Astrocyte (in vitro differentiated cells and primary cell): ENCODE measurements at regions not wholly inside any gene's neighbourhood (a gene's known extent, or its start where the extent isn't known, plus 50 kb on each side); places are given as distances from the start of the nearest gene placed in this dataset.

ENCODE experiments used
- DNase-seq: peaks from one replicate; pipeline ENCODE4 v3.0.0-alpha.2; 2010; ENCODE audit warnings: low read depth
- FAIRE-seq: peaks from 2 replicates; lab custom pipeline; 2011; peaks lifted over from hg19 to GRCh38; lab: Jason Lieb, UNC
- H2AFZ ChIP-seq: 2 replicates; pipeline ENCODE4 v1.6.0; 2012; ENCODE audit warnings: low read depth, low read length, inconsistent platforms
- H3K27ac ChIP-seq: 2 replicates; pipeline ENCODE4 v1.5.1; 2011; ENCODE audit warnings: low read depth, low read length, inconsistent platforms
- H3K27me3 ChIP-seq: 2 replicates; pipeline ENCODE4 v1.6.0; 2011; ENCODE audit warnings: low read length, inconsistent platforms; ENCODE audit not compliant: insufficient read depth
- H3K36me3 ChIP-seq: 2 replicates; pipeline ENCODE4 v1.5.1; 2011; ENCODE audit warnings: low read length, inconsistent platforms; ENCODE audit not compliant: insufficient read depth
- H3K4me1 ChIP-seq: 2 replicates; pipeline ENCODE4 v1.5.1; 2011; ENCODE audit warnings: low read length, inconsistent platforms; ENCODE audit not compliant: insufficient read depth
- H3K4me2 ChIP-seq: 2 replicates; pipeline ENCODE4 v1.6.0; 2012; ENCODE audit warnings: low read length, inconsistent platforms
- H3K4me3 ChIP-seq: 2 replicates; pipeline ENCODE4 v1.5.1; 2011; ENCODE audit warnings: low read depth, mild to moderate bottlenecking, low read length, inconsistent platforms; ENCODE audit not compliant: insufficient read depth
- H3K79me2 ChIP-seq: 2 replicates; pipeline ENCODE4 v1.6.0; 2012; ENCODE audit warnings: mild to moderate bottlenecking, low read length, inconsistent platforms; ENCODE audit not compliant: insufficient read depth
- H3K9ac ChIP-seq: 2 replicates; pipeline ENCODE4 v1.6.0; 2012; ENCODE audit warnings: mild to moderate bottlenecking, low read length, inconsistent platforms
- H3K9me3 ChIP-seq: 2 replicates; pipeline ENCODE4 v1.5.1; 2012; ENCODE audit warnings: low read depth, mild to moderate bottlenecking, low read length, inconsistent platforms; ENCODE audit not compliant: insufficient read depth
- H4K20me1 ChIP-seq: 2 replicates; pipeline ENCODE4 v1.6.0; 2012; ENCODE audit warnings: low read length, inconsistent platforms; ENCODE audit not compliant: insufficient read depth
- H3K27ac Mint-ChIP-seq: one replicate; pipeline ENCODE4 v1.8.0; 2021; ENCODE audit warnings: mild to moderate bottlenecking, mixed read lengths; ENCODE audit not compliant: unreplicated experiment
- H3K27me3 Mint-ChIP-seq: one replicate; pipeline ENCODE4 v1.8.0; 2021; ENCODE audit warnings: low read depth, mixed read lengths; ENCODE audit not compliant: unreplicated experiment
- H3K36me3 Mint-ChIP-seq: one replicate; pipeline ENCODE4 v1.8.0; 2021; ENCODE audit warnings: low read depth, mixed read lengths; ENCODE audit not compliant: unreplicated experiment
- H3K4me1 Mint-ChIP-seq: one replicate; pipeline ENCODE4 v1.8.0; 2021; ENCODE audit warnings: low read depth, mixed read lengths; ENCODE audit not compliant: unreplicated experiment
- H3K4me3 Mint-ChIP-seq: one replicate; pipeline ENCODE4 v1.8.0; 2021; ENCODE audit warnings: mild to moderate bottlenecking, moderate library complexity, mixed read lengths; ENCODE audit not compliant: unreplicated experiment
- H3K9me3 Mint-ChIP-seq: one replicate; pipeline ENCODE4 v1.8.0; 2021; ENCODE audit warnings: mild to moderate bottlenecking, mixed read lengths; ENCODE audit not compliant: unreplicated experiment
- CTCF ChIP-seq: IDR thresholded peaks from 2 replicates; pipeline ENCODE4 v1.5.1; 2011; ENCODE audit warnings: low read depth, mild to moderate bottlenecking, inconsistent platforms, low read length, moderate library complexity; ENCODE audit not compliant: insufficient read depth
- EZH2 ChIP-seq: IDR thresholded peaks from 2 replicates; pipeline ENCODE4 v1.6.1; 2012; ENCODE audit warnings: mild to moderate bottlenecking, low read length, inconsistent platforms; ENCODE audit not compliant: insufficient read depth

- Histone ChIP-seq H3K27me3 (no peaks in the 10 kb centered on the region), H3K79me2 (no peaks in the 10 kb centered on the region), H3K9ac (peak overlapping the region; percentile 37), H3K9me3 (no peaks in the 10 kb centered on the region), H3K4me3 (no peak overlapping the region), H3K4me2 (peak overlapping the region; percentile 35), H3K27ac (peak overlapping the region; percentile 69), H4K20me1 (no peaks in the 10 kb centered on the region), H3K4me1 (peaks cover 48% of the 10 kb centered on the region), H2AFZ (no peak overlapping the region), H3K36me3 (no peaks in the 10 kb centered on the region)
- DNase-seq (peak; percentile 80), FAIRE-seq (peak; percentile 79)
- H3K9me3 Mint-ChIP-seq, result peaks cover under 1% of the 10 kb centered on the region
- no peak overlapping the region for H3K4me3 Mint-ChIP-seq
- H3K27me3 Mint-ChIP-seq, result peaks cover 8% of the 10 kb centered on the region
- H3K36me3 Mint-ChIP-seq, result no peaks in the 10 kb centered on the region
- H3K27ac Mint-ChIP-seq, result peak overlapping the region; percentile 58
- peaks cover 49% of the 10 kb centered on the region for H3K4me1 Mint-ChIP-seq
- TF ChIP-seq CTCF (no peak), EZH2 (no peak)
These were observed 111.4 kb downstream of the COPS8 start for GRCh38 chr2:237196866-237197618.

DNA sequence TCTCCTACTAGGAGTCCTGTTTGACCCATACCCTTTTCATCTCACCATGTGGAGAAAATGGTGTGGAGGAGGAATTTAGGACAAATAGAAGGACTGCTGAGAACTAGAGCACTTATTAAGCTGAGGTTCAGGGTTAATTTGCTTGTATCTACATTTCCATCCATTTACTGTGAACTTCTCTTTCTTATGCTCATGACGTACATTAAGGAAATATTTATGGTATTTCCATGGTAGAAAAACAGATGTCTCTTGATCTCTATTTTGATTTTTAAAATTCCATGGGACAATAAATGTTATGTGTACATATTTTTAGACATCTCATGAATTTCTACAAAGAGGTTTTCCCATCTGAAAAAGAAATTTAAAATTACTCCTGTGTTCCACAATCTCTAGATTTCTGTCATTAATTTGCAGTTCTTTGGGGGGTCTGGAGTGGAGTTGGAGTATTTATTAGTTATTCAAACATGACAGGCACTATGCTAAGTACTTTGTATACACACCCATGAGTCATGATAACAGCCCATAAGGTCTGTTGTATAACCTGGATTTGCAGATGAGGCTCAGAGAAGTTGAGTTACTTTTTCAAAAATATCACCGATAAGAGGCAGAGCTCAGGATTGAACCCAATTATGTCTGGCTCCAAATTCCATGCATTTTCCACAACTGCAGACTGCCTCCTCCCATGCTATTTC is 112.6 kb downstream of the COPS8 start:
- Mint-ChIP-seq H3K4me3 (no peak overlapping the region), H3K4me1 (peaks cover 61% of the 10 kb centered on the region), H3K9me3 (peaks cover 4% of the 10 kb centered on the region), H3K36me3 (no peaks in the 10 kb centered on the region), H3K27ac (no peak overlapping the region), H3K27me3 (peaks cover 4% of the 10 kb centered on the region)
- peak overlapping the region; percentile 45 for H3K9ac ChIP-seq
- peaks cover 60% of the 10 kb centered on the region for H3K4me1 ChIP-seq
- TF ChIP-seq CTCF (no peak), EZH2 (no peak)
- no peaks in the 10 kb centered on the region for H3K36me3 ChIP-seq
- no peaks in the 10 kb centered on the region for H3K9me3 ChIP-seq
- no peaks in the 10 kb centered on the region for H3K79me2 ChIP-seq
- H4K20me1 ChIP-seq, result no peaks in the 10 kb centered on the region
- no peaks in the 10 kb centered on the region for H3K27me3 ChIP-seq
- no peak overlapping the region for H3K4me3 ChIP-seq
- FAIRE-seq (peak; percentile 76), DNase-seq (peak; percentile 76)
- H2AFZ ChIP-seq, result no peak overlapping the region
- H3K27ac ChIP-seq, result peak overlapping the region; percentile 69
- peak overlapping the region; percentile 46 for H3K4me2 ChIP-seq

- H3K27me3 Mint-ChIP-seq, result peaks cover 4% of the 10 kb centered on the region
- no peak overlapping the region for H2AFZ ChIP-seq
- peak overlapping the region; percentile 45 for H3K9ac ChIP-seq
- no peaks in the 10 kb centered on the region for H3K9me3 ChIP-seq
- H3K4me1 ChIP-seq, result peaks cover 61% of the 10 kb centered on the region
- no peak for FAIRE-seq
- no peaks in the 10 kb centered on the region for H3K36me3 ChIP-seq
- no peaks in the 10 kb centered on the region for H3K36me3 Mint-ChIP-seq
- no peaks in the 10 kb centered on the region for H3K79me2 ChIP-seq
- H3K27ac Mint-ChIP-seq, result no peak overlapping the region
- peak; percentile 64 for DNase-seq
- H3K27ac ChIP-seq, result peak overlapping the region; percentile 69
- H3K4me1 Mint-ChIP-seq, result peaks cover 67% of the 10 kb centered on the region
- H3K4me3 Mint-ChIP-seq, result no peak overlapping the region
- H3K27me3 ChIP-seq, result no peaks in the 10 kb centered on the region
- H4K20me1 ChIP-seq, result no peaks in the 10 kb centered on the region
- H3K9me3 Mint-ChIP-seq, result peaks cover 9% of the 10 kb centered on the region
- no peak overlapping the region for H3K4me3 ChIP-seq
- peak overlapping the region; percentile 46 for H3K4me2 ChIP-seq
- TF ChIP-seq CTCF, result no peak
- no peak for TF ChIP-seq EZH2
These were observed 113.4 kb downstream of the COPS8 start for GRCh38 chr2:237199082-237199481.
